Adrenal gland (tissue), 9 donors: ENCODE measurements at regions not wholly inside any gene's neighbourhood (a gene's known extent, or its start where the extent isn't known, plus 50 kb on each side); places are given as distances from the start of the nearest gene placed in this dataset.

Experiments used
- DNase-seq, 7 donors: peaks; one replicate each; pipeline ENCODE4 v3.0.0-alpha.2; 2019 to 2020
- H3K27ac ChIP-seq, 5 donors: fragments of 200-600 bp; sonication (generic) in 4 of 5; 1 replicate in 3 of 5; 2 replicates in 2 of 5; pipeline versions ENCODE4 v1.5.1 to v1.8.0; 2016 to 2020; ENCODE audit warnings: mild to moderate bottlenecking in 1 of 5
- H3K27me3 ChIP-seq: fragments of 200-600 bp; 2 replicates; pipeline ENCODE4 v1.8.0; 2021
- H3K36me3 ChIP-seq, 2 donors: fragments of 200-600 bp; replicated peaks in 1 of 2; 1 replicate in 1 of 2; 2 replicates in 1 of 2; pipeline versions ENCODE4 v1.5.1 to v1.8.0; 2018 to 2022
- H3K4me1 ChIP-seq, 2 donors: fragments of 200-600 bp; replicated peaks in 1 of 2; 1 replicate in 1 of 2; 2 replicates in 1 of 2; pipeline versions ENCODE4 v1.5.1 to v1.8.0; 2018 to 2021
- H3K4me3 ChIP-seq, 4 donors: fragments of 200-600 bp; sonication (generic) in 3 of 4; one replicate each; pipeline ENCODE4 v1.5.1; 2016 to 2018
- H3K9me3 ChIP-seq, 3 donors: fragments of 200-600 bp; sonication (generic) in 1 of 3; replicated peaks in 1 of 3; 1 replicate in 2 of 3; 2 replicates in 1 of 3; pipeline versions ENCODE4 v1.5.1 to v1.8.0; 2016 to 2021
- POLR2A ChIP-seq, 2 donors: fragments of 450-650 bp; IDR thresholded peaks; one replicate each; pipeline ENCODE4 v1.6.1; 2017; ENCODE audit warnings: antibody characterized with exemption in 2 of 2, mild to moderate bottlenecking in 2 of 2, moderate library complexity in 1 of 2
- WGBS, 4 donors: extraction: QIAGEN DNeasy Blood & Tissue Kit in 2 of 4; methylation state at CpG; one replicate each; pipeline versions ENCODE4 v1.1.5 to v1.1.7; 2013 to 2017; 5-methylcytosine and 5-hydroxymethylcytosine counted together
- intact Hi-C, 2 donors: fragments of 100-400 bp; cut with DNase I; formaldehyde crosslinking; loops; one replicate each; pipeline versions ENCODE4 v1.14.1 to v1.15.0; 2022 to 2023
- TF ChIP-seq, protein P1 (sequence below), 6 experiments: fragments of 450-650 bp in 4 of 6; fragments of 200-600 bp in 2 of 6; sonication (generic) in 1 of 6; IDR thresholded peaks; 1 replicate in 5 of 6; 2 replicates in 1 of 6; pipeline versions ENCODE4 v1.5.1 to v1.8.0; 2016 to 2021; ENCODE audit warnings: antibody characterized with exemption in 6 of 6, mild to moderate bottlenecking in 2 of 6, moderate library complexity in 1 of 6
- donor health status: healthy with polysubstance abuse.
- donor health status: Bipolar disorder and iron deficiency.
- donor health status: DM: yes; HTN: yes; CAD: no.
- donor health status: DM: no; HTN: no; CAD: no.
- donor health status: DM: no; HTN: no; CAD: no.

GRCh38 chr18:4750393-4751346 is 295.6 kb upstream of the DLGAP1 start:
- DNase-seq, result no peak
- intact Hi-C loops, result no loop called here
- Histone ChIP-seq H3K27ac (no peak overlapping the region), H3K36me3 (no peaks in the 10 kb centered on the region), H3K4me3 (no peak overlapping the region), H3K4me1 (no peaks in the 10 kb centered on the region), H3K27me3 (no peaks in the 10 kb centered on the region), H3K9me3 (no peaks in the 10 kb centered on the region)
- WGBS, 4 donors, result 60 to 67% (median 63%) methylated on average over 8 of the region's 8 CpGs
- TF ChIP-seq POLR2A (IDR thresholded peaks at IDR 0.05), result no peak
- TF ChIP-seq, protein P1, sequence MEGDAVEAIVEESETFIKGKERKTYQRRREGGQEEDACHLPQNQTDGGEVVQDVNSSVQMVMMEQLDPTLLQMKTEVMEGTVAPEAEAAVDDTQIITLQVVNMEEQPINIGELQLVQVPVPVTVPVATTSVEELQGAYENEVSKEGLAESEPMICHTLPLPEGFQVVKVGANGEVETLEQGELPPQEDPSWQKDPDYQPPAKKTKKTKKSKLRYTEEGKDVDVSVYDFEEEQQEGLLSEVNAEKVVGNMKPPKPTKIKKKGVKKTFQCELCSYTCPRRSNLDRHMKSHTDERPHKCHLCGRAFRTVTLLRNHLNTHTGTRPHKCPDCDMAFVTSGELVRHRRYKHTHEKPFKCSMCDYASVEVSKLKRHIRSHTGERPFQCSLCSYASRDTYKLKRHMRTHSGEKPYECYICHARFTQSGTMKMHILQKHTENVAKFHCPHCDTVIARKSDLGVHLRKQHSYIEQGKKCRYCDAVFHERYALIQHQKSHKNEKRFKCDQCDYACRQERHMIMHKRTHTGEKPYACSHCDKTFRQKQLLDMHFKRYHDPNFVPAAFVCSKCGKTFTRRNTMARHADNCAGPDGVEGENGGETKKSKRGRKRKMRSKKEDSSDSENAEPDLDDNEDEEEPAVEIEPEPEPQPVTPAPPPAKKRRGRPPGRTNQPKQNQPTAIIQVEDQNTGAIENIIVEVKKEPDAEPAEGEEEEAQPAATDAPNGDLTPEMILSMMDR (IDR thresholded peaks at IDR 0.05), result no peak

DNA sequence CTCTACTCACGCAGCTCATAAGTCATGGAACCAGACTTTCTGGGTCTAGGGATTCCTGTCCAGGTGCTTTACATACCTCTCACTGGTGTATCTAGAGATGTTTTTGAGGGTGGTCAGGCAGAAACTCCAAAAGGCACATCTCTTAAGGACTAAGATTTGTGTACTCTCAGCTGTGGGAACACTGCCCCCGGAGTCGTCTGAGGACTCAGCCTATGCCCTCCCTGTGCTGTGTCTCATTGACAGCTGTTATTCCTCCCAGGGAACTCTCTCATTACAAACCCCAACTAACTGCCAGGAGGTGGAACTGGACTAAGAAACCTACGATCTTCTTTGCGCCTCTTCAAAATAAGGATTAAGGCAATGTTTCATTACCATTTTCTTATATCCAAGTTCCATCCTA is 293.9 kb upstream of the DLGAP1 start:
- H3K4me1 ChIP-seq, result no peaks in the 10 kb centered on the region
- H3K27me3 ChIP-seq, result no peaks in the 10 kb centered on the region
- H3K36me3 ChIP-seq, result no peaks in the 10 kb centered on the region
- 51 to 58% (median 54%) methylated on average over 5 of the region's 5 CpGs for WGBS, 4 donors
- H3K4me3 ChIP-seq, result no peak overlapping the region
- H3K9me3 ChIP-seq, result no peaks in the 10 kb centered on the region
- no peak overlapping the region for H3K27ac ChIP-seq
- no peak for DNase-seq
- no peak for TF ChIP-seq POLR2A (IDR thresholded peaks at IDR 0.05)
- TF ChIP-seq, protein P1 (IDR thresholded peaks at IDR 0.05), result no peak
- intact Hi-C loops, result no loop called here

GRCh38 chr18:4734903-4735302 is 279.8 kb upstream of the DLGAP1 start:
- intact Hi-C loops, result no loop called here
- 69 to 94% (median 80%) methylated on average over 1 of the region's 1 CpG for WGBS, 4 donors
- H3K9me3 ChIP-seq, result no peaks in the 10 kb centered on the region
- no peaks in the 10 kb centered on the region for H3K36me3 ChIP-seq
- TF ChIP-seq, protein P1 (IDR thresholded peaks at IDR 0.05), result no peak
- TF ChIP-seq POLR2A (IDR thresholded peaks at IDR 0.05), result no peak
- no peaks in the 10 kb centered on the region for H3K27me3 ChIP-seq
- H3K4me3 ChIP-seq, result no peak overlapping the region
- no peak for DNase-seq
- no peak overlapping the region for H3K27ac ChIP-seq
- no peaks in the 10 kb centered on the region for H3K4me1 ChIP-seq

GRCh38 chr18:4734021-4734420 is 278.9 kb upstream of the DLGAP1 start:
- Histone ChIP-seq H3K9me3 (no peaks in the 10 kb centered on the region), H3K4me3 (no peak overlapping the region), H3K27me3 (no peaks in the 10 kb centered on the region), H3K4me1 (no peaks in the 10 kb centered on the region), H3K36me3 (no peaks in the 10 kb centered on the region), H3K27ac (no peak overlapping the region)
- intact Hi-C loops, result no loop called here
- DNase-seq, result no peak
- WGBS, 4 donors, result 63 to 88% (median 72%) methylated on average over 2 of the region's 2 CpGs
- TF ChIP-seq, protein P1 (IDR thresholded peaks at IDR 0.05), result no peak
- TF ChIP-seq POLR2A (IDR thresholded peaks at IDR 0.05), result no peak
